ENCODE measurements at regions not wholly inside any gene's neighbourhood (a gene's known extent, or its start where the extent isn't known, plus 50 kb on each side); places are given as distances from the start of the nearest gene placed in this dataset.
"Not testable (repeated sequence)": the region's sequence is repeated elsewhere in the genome, so short reads cannot be mapped to it uniquely, and the experiment has no call there.

- H3K4me1 ChIP-seq, result no peaks in the 10 kb centered on the region
Measured at GRCh38 chr7:4470246-4470645, 211.8 kb upstream of the FOXK1 start.

GRCh38 chr7:4472728-4473127, 209.4 kb upstream of the FOXK1 start:
- intact Hi-C loops (cut with DNase I), result no loop called here
- no peaks in the 10 kb centered on the region for H3K27me3 ChIP-seq
- H3K4me3 ChIP-seq, result no peak overlapping the region
- no peak for TF ChIP-seq CTCF (IDR thresholded peaks at IDR 0.05)
- no peak for DNase-seq
- H3K36me3 ChIP-seq, result no peaks in the 10 kb centered on the region
- H3K4me1 ChIP-seq, result no peaks in the 10 kb centered on the region
- no peak for ATAC-seq
- H3K9me3 ChIP-seq, result no peaks in the 10 kb centered on the region
- no peak overlapping the region for H3K27ac ChIP-seq

More at GRCh38 chr7:4470246-4470645, 211.8 kb upstream of the FOXK1 start:
- DNase-seq (no peak), ATAC-seq (no peak)
- Histone ChIP-seq H3K27me3 (no peaks in the 10 kb centered on the region), H3K27ac (no peak overlapping the region), H3K4me3 (no peak overlapping the region), H3K9me3 (no peaks in the 10 kb centered on the region), H3K36me3 (no peaks in the 10 kb centered on the region)
- no peak for TF ChIP-seq CTCF (IDR thresholded peaks at IDR 0.05)
- intact Hi-C loops (cut with DNase I), result no loop called here

GRCh38 chr7:4479367-4480039, 202.6 kb upstream of the FOXK1 start:
- Histone ChIP-seq H3K36me3 (no peaks in the 10 kb centered on the region), H3K27me3 (no peaks in the 10 kb centered on the region), H3K4me3 (no peak overlapping the region), H3K27ac (no peak overlapping the region), H3K4me1 (no peaks in the 10 kb centered on the region), H3K9me3 (no peaks in the 10 kb centered on the region)
- intact Hi-C loops (cut with DNase I), result no loop called here
- ATAC-seq, result peak; percentile 76
- peak; percentile 39 for TF ChIP-seq CTCF (IDR thresholded peaks at IDR 0.05)
- DNase-seq, result no peak

- H3K4me3 ChIP-seq; H3K9me3 ChIP-seq; H3K27ac ChIP-seq; DNase-seq; intact Hi-C loops (cut with DNase I); ATAC-seq; H3K36me3 ChIP-seq; H3K27me3 ChIP-seq; H3K4me1 ChIP-seq: not testable (repeated sequence)
Measured at GRCh38 chr7:4480131-4480530, 202.0 kb upstream of the FOXK1 start.

- DNase-seq (no peak), ATAC-seq (no peak)
- intact Hi-C loops (cut with DNase I), result no loop called here
- Histone ChIP-seq H3K27ac (no peak overlapping the region), H3K9me3 (no peaks in the 10 kb centered on the region), H3K4me3 (no peak overlapping the region), H3K36me3 (no peaks in the 10 kb centered on the region), H3K27me3 (no peaks in the 10 kb centered on the region), H3K4me1 (no peaks in the 10 kb centered on the region)
- no peak for TF ChIP-seq CTCF (IDR thresholded peaks at IDR 0.05)
Measured at GRCh38 chr7:4483851-4484250, 198.2 kb upstream of the FOXK1 start.

GRCh38 chr7:4484545-4484944, 197.6 kb upstream of the FOXK1 start:
- Histone ChIP-seq H3K27ac (no peak overlapping the region), H3K4me3 (no peak overlapping the region), H3K4me1 (no peaks in the 10 kb centered on the region), H3K9me3 (no peaks in the 10 kb centered on the region), H3K27me3 (no peaks in the 10 kb centered on the region), H3K36me3 (no peaks in the 10 kb centered on the region)
- no peak for DNase-seq
- intact Hi-C loops (cut with DNase I), result no loop called here
- no peak for ATAC-seq
- no peak for TF ChIP-seq CTCF (IDR thresholded peaks at IDR 0.05)

Data from upper lobe of right lung (tissue), 1 donor.